RWPE1 (cell line): ENCODE measurements at regions not wholly inside any gene's neighbourhood (a gene's known extent, or its start where the extent isn't known, plus 50 kb on each side); places are given as distances from the start of the nearest gene placed in this dataset.

Experiments
- CTCF ChIA-PET: fragments of 350-600 bp; sonication (Branson Sonifier 250); formaldehyde crosslinking; extraction: SDS; loops from one replicate; lab custom pipeline; 2021; lab: Yijun Ruan, JAX
- POLR2A ChIA-PET: fragments of 400-600 bp; formaldehyde crosslinking; extraction: SDS; loops from one replicate; lab custom pipeline; 2020; ENCODE audit warnings: antibody characterized with exemption; ENCODE audit not compliant: low non-redundant PET; lab: Yijun Ruan, JAX
- DNase-seq: peaks from one replicate; pipeline ENCODE4 v3.0.0; 2012; ENCODE audit warnings: low spot score
- H3K27ac ChIP-seq: fragments of 450-650 bp; 2 replicates; pipeline ENCODE4 v1.5.1; 2017
- CTCF ChIP-seq: fragments of 450-650 bp; conservative IDR thresholded peaks from 2 replicates; pipeline ENCODE4 v1.5.1; 2017; ENCODE audit warnings: low read depth, mild to moderate bottlenecking

- POLR2A ChIA-PET: no interaction called here
- DNase-seq: no peak
- no peak overlapping the region for H3K27ac ChIP-seq
- no peak for TF ChIP-seq CTCF
- CTCF ChIA-PET: no interaction called here
Measured at GRCh38 chr2:204340511-204340910, 204.8 kb upstream of the PARD3B start.

- TF ChIP-seq CTCF: no peak
- DNase-seq: no peak
- ChIA-PET CTCF (no interaction called here), POLR2A (no interaction called here)
- no peak overlapping the region for H3K27ac ChIP-seq
Measured at GRCh38 chr2:204341887-204342276, 203.4 kb upstream of the PARD3B start.

GRCh38 chr2:204343685-204344084 is 201.6 kb upstream of the PARD3B start:
- DNase-seq: no peak
- TF ChIP-seq CTCF: no peak
- H3K27ac ChIP-seq: no peak overlapping the region
- ChIA-PET POLR2A (no interaction called here), CTCF (interaction anchor here (0.7 kb wide), 1 partner anchor 10 kb away, joined by 7 read pairs; no protein-coding TSS in a partner anchor)

GRCh38 chr2:204344119-204344518 is 201.2 kb upstream of the PARD3B start:
- DNase-seq: no peak
- ChIA-PET CTCF (no interaction called here), POLR2A (no interaction called here)
- TF ChIP-seq CTCF: no peak
- H3K27ac ChIP-seq: no peak overlapping the region

GRCh38 chr2:204346906-204347305 is 198.4 kb upstream of the PARD3B start:
- POLR2A ChIA-PET: no interaction called here
- CTCF ChIA-PET: no interaction called here
- DNase-seq: no peak
- no peak for TF ChIP-seq CTCF
- H3K27ac ChIP-seq: no peak overlapping the region

- DNase-seq: no peak
- H3K27ac ChIP-seq: no peak overlapping the region
- TF ChIP-seq CTCF: no peak
- POLR2A ChIA-PET: no interaction called here
- CTCF ChIA-PET: no interaction called here
Measured at GRCh38 chr2:204353823-204354222, 191.5 kb upstream of the PARD3B start.

- no peak for TF ChIP-seq CTCF
- no peak overlapping the region for H3K27ac ChIP-seq
- POLR2A ChIA-PET: no interaction called here
- CTCF ChIA-PET: no interaction called here
- no peak for DNase-seq
Measured at GRCh38 chr2:204354442-204354856, 190.8 kb upstream of the PARD3B start.
